Uterus (tissue), 2 donors: ENCODE measurements at regions not wholly inside any gene's neighbourhood (a gene's known extent, or its start where the extent isn't known, plus 50 kb on each side); places are given as distances from the start of the nearest gene placed in this dataset.

Experiments
- CTCF ChIP-seq, 4 experiments: fragments of 200-600 bp in 2 of 4; fragments of 450-650 bp in 2 of 4; sonication (generic) in 2 of 4; IDR thresholded peaks; one replicate each; pipeline ENCODE4 v1.5.1; 2016 to 2019; ENCODE audit warnings: antibody characterized with exemption in 4 of 4, mild to moderate bottlenecking in 2 of 4, moderate library complexity in 1 of 4
- POLR2A ChIP-seq, 2 donors: fragments of 450-650 bp; IDR thresholded peaks; one replicate each; pipeline ENCODE4 v1.6.1; 2016; ENCODE audit warnings: antibody characterized with exemption in 2 of 2, mild to moderate bottlenecking in 1 of 2, moderate library complexity in 1 of 2

- TF ChIP-seq POLR2A (IDR thresholded peaks at IDR 0.05) (no peak), CTCF (IDR thresholded peaks at IDR 0.05) (no peak)
Measured at GRCh38 chr17:33837281-33837680, 417.8 kb upstream of the CCL2 start.
